Ovary (tissue), 7 donors: ENCODE measurements at regions not wholly inside any gene's neighbourhood (a gene's known extent, or its start where the extent isn't known, plus 50 kb on each side); places are given as distances from the start of the nearest gene placed in this dataset.

ENCODE experiments used
- DNase-seq, 5 donors: peaks; one replicate each; pipeline ENCODE4 v3.0.0-alpha.2; 2019 to 2020
- H3K27ac ChIP-seq, 2 donors: fragments of 200-600 bp; one replicate each; pipeline versions ENCODE4 v1.5.1 to v1.8.0; 2019 to 2022
- H3K27me3 ChIP-seq: fragments of 200-600 bp; one replicate; pipeline ENCODE4 v1.8.0; 2022
- H3K36me3 ChIP-seq: fragments of 200-600 bp; sonication (generic); one replicate; pipeline ENCODE4 v1.5.1; 2019
- H3K4me1 ChIP-seq: one replicate; pipeline ENCODE4 v1.8.1; 2013; ENCODE audit warnings: mild to moderate bottlenecking, moderate library complexity; ENCODE audit not compliant: insufficient read depth
- H3K4me3 ChIP-seq: fragments of 200-600 bp; sonication (generic); one replicate; pipeline ENCODE4 v1.5.1; 2017
- H3K9me3 ChIP-seq, 2 donors: fragments of 200-600 bp in 1 of 2; sonication (generic) in 1 of 2; one replicate each; pipeline versions ENCODE4 v1.5.1 to v1.8.1; 2013 to 2019; ENCODE audit warnings: mild to moderate bottlenecking in 1 of 2, moderate library complexity in 1 of 2
- CTCF ChIP-seq, 3 donors: fragments of 450-650 bp in 2 of 3; fragments of 200-600 bp in 1 of 3; IDR thresholded peaks; one replicate each; pipeline versions ENCODE4 v1.5.1 to v1.8.0; 2016 to 2022; ENCODE audit warnings: antibody characterized with exemption in 3 of 3, mild to moderate bottlenecking in 1 of 3
- EP300 ChIP-seq: sonication (generic); formaldehyde crosslinking; IDR thresholded peaks from one replicate; pipeline ENCODE4 v1.6.1; 2017; ENCODE audit warnings: antibody characterized with exemption
- POLR2A ChIP-seq: fragments of 450-650 bp; IDR thresholded peaks from one replicate; pipeline ENCODE4 v1.6.1; 2017; ENCODE audit warnings: antibody characterized with exemption, mild to moderate bottlenecking, moderate library complexity
- WGBS, 3 donors: extraction: QIAGEN DNeasy Blood & Tissue Kit in 1 of 3; methylation state at CpG; one replicate each; pipeline versions ENCODE4 v1.1.5 to v1.1.7; 2013 to 2017; 5-methylcytosine and 5-hydroxymethylcytosine counted together
- intact Hi-C, 4 donors: fragments of 100-400 bp; cut with DNase I; formaldehyde crosslinking; loops; one replicate each; pipeline versions ENCODE4 v1.11.0 to v1.15.1; 2022 to 2023
- donor health status: DM: no; HTN: no; CAD: no; lungs with moderate emphysema.
- donor health status: DM: no; HTN: no; CAD: no.
- donor health status: Bipolar disorder and iron deficiency.
- donor health status: DM: no; HTN: no; CAD: no.
- donor health status: DM: yes; HTN: yes; CAD: no.

- no peak overlapping the region for H3K4me3 ChIP-seq
- no peak overlapping the region for H3K27ac ChIP-seq
- no peak for TF ChIP-seq POLR2A
- TF ChIP-seq EP300: no peak
- TF ChIP-seq CTCF (IDR thresholded peaks at IDR 0.05): no peak
- intact Hi-C loops: no loop called here
- H3K27me3 ChIP-seq: no peaks in the 10 kb centered on the region
- no peaks in the 10 kb centered on the region for H3K9me3 ChIP-seq
- no peaks in the 10 kb centered on the region for H3K4me1 ChIP-seq
- no peak for DNase-seq
- H3K36me3 ChIP-seq: no peaks in the 10 kb centered on the region
- WGBS, 3 donors: 83 to 97% (median 87%) methylated on average over 1 of the region's 1 CpG
These were observed 602.5 kb downstream of the TNS3 start for GRCh38 chr7:46979439-46979838.

- 92 to 95% (median 93%) methylated on average over 2 of the region's 2 CpGs for WGBS, 3 donors
- no peaks in the 10 kb centered on the region for H3K4me1 ChIP-seq
- H3K9me3 ChIP-seq: no peaks in the 10 kb centered on the region
- no peak for DNase-seq
- TF ChIP-seq POLR2A (no peak), EP300 (no peak), CTCF (IDR thresholded peaks at IDR 0.05) (no peak)
- no peaks in the 10 kb centered on the region for H3K36me3 ChIP-seq
- no peak overlapping the region for H3K27ac ChIP-seq
- no peaks in the 10 kb centered on the region for H3K27me3 ChIP-seq
- no peak overlapping the region for H3K4me3 ChIP-seq
- intact Hi-C loops: no loop called here
These were observed 606.4 kb downstream of the TNS3 start for GRCh38 chr7:46975493-46975892.

- H3K4me3 ChIP-seq: no peak overlapping the region
- intact Hi-C loops: no loop called here
- H3K9me3 ChIP-seq: no peaks in the 10 kb centered on the region
- no peak for DNase-seq
- no peaks in the 10 kb centered on the region for H3K36me3 ChIP-seq
- no peaks in the 10 kb centered on the region for H3K4me1 ChIP-seq
- 73 to 78% (median 75%) methylated on average over 3 of the region's 3 CpGs for whole genome bisulfite sequencing, 3 donors
- no peak for TF ChIP-seq EP300
- TF ChIP-seq CTCF (IDR thresholded peaks at IDR 0.05): no peak
- TF ChIP-seq POLR2A: no peak
- no peak overlapping the region for H3K27ac ChIP-seq
- no peaks in the 10 kb centered on the region for H3K27me3 ChIP-seq
These were observed 609.7 kb downstream of the TNS3 start for GRCh38 chr7:46972205-46972604.

- intact Hi-C loops: no loop called here
- H3K4me3 ChIP-seq: no peak overlapping the region
- TF ChIP-seq POLR2A (no peak), EP300 (no peak), CTCF (IDR thresholded peaks at IDR 0.05) (no peak)
These were observed 611.4 kb downstream of the TNS3 start for GRCh38 chr7:46970476-46970875.

GRCh38 chr7:46970131-46970430 lies 611.8 kb downstream of the TNS3 start:
- Histone ChIP-seq H3K36me3 (no peaks in the 10 kb centered on the region), H3K4me3 (no peak overlapping the region), H3K27me3 (no peaks in the 10 kb centered on the region), H3K27ac (no peak overlapping the region), H3K9me3 (no peaks in the 10 kb centered on the region), H3K4me1 (no peaks in the 10 kb centered on the region)
- DNase-seq: no peak
- intact Hi-C loops: no loop called here
- TF ChIP-seq POLR2A (no peak), EP300 (no peak), CTCF (IDR thresholded peaks at IDR 0.05) (no peak)
- WGBS, 3 donors: 80 to 84% (median 83%) methylated on average over 5 of the region's 5 CpGs

More at GRCh38 chr7:46970476-46970875, 611.4 kb downstream of the TNS3 start:
- no peaks in the 10 kb centered on the region for H3K4me1 ChIP-seq
- H3K27ac ChIP-seq: no peak overlapping the region
- DNase-seq: no peak
- no peaks in the 10 kb centered on the region for H3K36me3 ChIP-seq
- H3K27me3 ChIP-seq: no peaks in the 10 kb centered on the region
- WGBS, 3 donors: 68 to 89% (median 87%) methylated on average over 1 of the region's 1 CpG
- no peaks in the 10 kb centered on the region for H3K9me3 ChIP-seq
